ENCODE measurements at regions not wholly inside any gene's neighbourhood (a gene's known extent, or its start where the extent isn't known, plus 50 kb on each side); places are given as distances from the start of the nearest gene placed in this dataset.
"Not testable (repeated sequence)": the region's sequence is repeated elsewhere in the genome, so short reads cannot be mapped to it uniquely, and the experiment has no call there.

GRCh38 chr11:96875712-96876111 lies 485.9 kb downstream of the JRKL start:
- in situ Hi-C loops (cut with MboI; ENCODE audit: low sequenced_read_pairs in 4 of 4), result no loop called here
- intact Hi-C loops (cut with DNase I; ENCODE audit: low total_unique reads), result no loop called here

GRCh38 chr11:96878299-96879051 lies 488.7 kb downstream of the JRKL start:
- in situ Hi-C loops (cut with MboI; ENCODE audit: low sequenced_read_pairs in 4 of 4) (no loop called here), intact Hi-C loops (cut with DNase I; ENCODE audit: low total_unique reads) (no loop called here)
- TF ChIP-seq CTCF (IDR thresholded peaks at IDR 0.05 in 4 of 5, conservative IDR thresholded peaks at IDR 0.05 in 1 of 5) (no peak), POLR2A (IDR thresholded peaks at IDR 0.05) (no peak)
- no peak for ATAC-seq
- no peak overlapping the region for H3K27ac ChIP-seq
- no peaks in the 10 kb centered on the region for H3K36me3 ChIP-seq
- DNase-seq, result no peak
- H3K4me3 ChIP-seq, result no peak overlapping the region
- no peaks in the 10 kb centered on the region for H3K27me3 ChIP-seq
- H3K9me3 ChIP-seq, result no peaks in the 10 kb centered on the region
- H3K4me1 ChIP-seq, result no peaks in the 10 kb centered on the region

More at GRCh38 chr11:96875712-96876111, 485.9 kb downstream of the JRKL start:
- DNase-seq, result no peak
- TF ChIP-seq POLR2A (IDR thresholded peaks at IDR 0.05), result no peak
- TF ChIP-seq CTCF (IDR thresholded peaks at IDR 0.05 in 4 of 5, conservative IDR thresholded peaks at IDR 0.05 in 1 of 5), result no peak
- H3K4me3 ChIP-seq, result no peak overlapping the region
- H3K27me3 ChIP-seq, result no peaks in the 10 kb centered on the region
- H3K9me3 ChIP-seq, result no peaks in the 10 kb centered on the region
- H3K36me3 ChIP-seq, result no peaks in the 10 kb centered on the region
- H3K4me1 ChIP-seq, result no peaks in the 10 kb centered on the region
- no peak for ATAC-seq
- no peak overlapping the region for H3K27ac ChIP-seq

GRCh38 chr11:96882622-96883021 lies 492.8 kb downstream of the JRKL start:
- H3K4me1 ChIP-seq; H3K36me3 ChIP-seq; ATAC-seq; intact Hi-C loops (cut with DNase I; ENCODE audit: low total_unique reads); H3K4me3 ChIP-seq; H3K27ac ChIP-seq; DNase-seq; H3K27me3 ChIP-seq; H3K9me3 ChIP-seq; in situ Hi-C loops (cut with MboI; ENCODE audit: low sequenced_read_pairs in 4 of 4): not testable (repeated sequence)

- Histone ChIP-seq H3K27me3 (no peaks in the 10 kb centered on the region), H3K36me3 (no peaks in the 10 kb centered on the region), H3K4me3 (no peak overlapping the region), H3K4me1 (no peaks in the 10 kb centered on the region), H3K27ac (no peak overlapping the region), H3K9me3 (no peaks in the 10 kb centered on the region)
- ATAC-seq (no peak), DNase-seq (no peak)
- no peak for TF ChIP-seq POLR2A (IDR thresholded peaks at IDR 0.05)
- TF ChIP-seq CTCF (IDR thresholded peaks at IDR 0.05 in 4 of 5, conservative IDR thresholded peaks at IDR 0.05 in 1 of 5), result no peak
- intact Hi-C loops (cut with DNase I; ENCODE audit: low total_unique reads), result no loop called here
- in situ Hi-C loops (cut with MboI; ENCODE audit: low sequenced_read_pairs in 4 of 4), result no loop called here
Measured at GRCh38 chr11:96885405-96885804, 495.6 kb downstream of the JRKL start.

- no peaks in the 10 kb centered on the region for H3K36me3 ChIP-seq
- no peak for TF ChIP-seq POLR2A (IDR thresholded peaks at IDR 0.05)
- ATAC-seq, result no peak
- no peaks in the 10 kb centered on the region for H3K4me1 ChIP-seq
- no peaks in the 10 kb centered on the region for H3K9me3 ChIP-seq
- H3K27me3 ChIP-seq, result no peaks in the 10 kb centered on the region
- no peak for DNase-seq
- intact Hi-C loops (cut with DNase I; ENCODE audit: low total_unique reads) (no loop called here), in situ Hi-C loops (cut with MboI; ENCODE audit: low sequenced_read_pairs in 4 of 4) (no loop called here)
- no peak overlapping the region for H3K4me3 ChIP-seq
- no peak overlapping the region for H3K27ac ChIP-seq
Measured at GRCh38 chr11:96885912-96886311, 496.1 kb downstream of the JRKL start.

GRCh38 chr11:96893988-96894387 lies 504.2 kb downstream of the JRKL start:
- intact Hi-C loops (cut with DNase I; ENCODE audit: low total_unique reads) (no loop called here), in situ Hi-C loops (cut with MboI; ENCODE audit: low sequenced_read_pairs in 4 of 4) (no loop called here)
- TF ChIP-seq POLR2A (IDR thresholded peaks at IDR 0.05) (no peak), CTCF (IDR thresholded peaks at IDR 0.05 in 4 of 5, conservative IDR thresholded peaks at IDR 0.05 in 1 of 5) (no peak)
- Histone ChIP-seq H3K27me3 (no peaks in the 10 kb centered on the region), H3K27ac (no peak overlapping the region), H3K9me3 (no peaks in the 10 kb centered on the region), H3K4me3 (no peak overlapping the region), H3K4me1 (no peaks in the 10 kb centered on the region), H3K36me3 (no peaks in the 10 kb centered on the region)
- DNase-seq (no peak), ATAC-seq (no peak)

Data from gastrocnemius medialis (tissue), 4 donors.